ENCODE measurements at regions not wholly inside any gene's neighbourhood (a gene's known extent, or its start where the extent isn't known, plus 50 kb on each side); places are given as distances from the start of the nearest gene placed in this dataset.

GRCh38 chr10:128848810-128849209 lies 618.2 kb upstream of the MGMT start:
- H3K27ac Mint-ChIP-seq = no peak overlapping the region
- DNase-seq = no peak
- Histone ChIP-seq H3K27me3 (ENCODE audit: insufficient read depth, low read length) (no peaks in the 10 kb centered on the region), H3K36me3 (ENCODE audit: insufficient read depth, low read length) (no peaks in the 10 kb centered on the region), H3K4me1 (ENCODE audit: insufficient read depth, low read length) (no peaks in the 10 kb centered on the region), H3K27ac (ENCODE audit: low read depth, low read length) (no peak overlapping the region), H3K9me3 (ENCODE audit: control insufficient read depth in 1 of 2, low read length in 2 of 2) (no peaks in the 10 kb centered on the region), H3K4me3 (ENCODE audit: low read length in 2 of 2) (no peak overlapping the region)
- H3K36me3 Mint-ChIP-seq = no peaks in the 10 kb centered on the region
- ChIA-PET CTCF (ENCODE audit: partially characterized antibody) (no interaction called here), POLR2A (ENCODE audit: partially characterized antibody) (no interaction called here)
- H3K27me3 Mint-ChIP-seq = no peaks in the 10 kb centered on the region
- H3K9me3 Mint-ChIP-seq = peaks cover 0 to 2% (median 0%) of the 10 kb centered on the region in 8 donors
- H3K4me1 Mint-ChIP-seq = no peaks in the 10 kb centered on the region
- no peak overlapping the region for H3K4me3 Mint-ChIP-seq
- intact Hi-C loops (cut with micrococcal nuclease) = no loop called here

GRCh38 chr10:128850647-128851046 lies 616.4 kb upstream of the MGMT start:
- Mint-ChIP-seq H3K4me3 (no peak overlapping the region), H3K36me3 (no peaks in the 10 kb centered on the region), H3K27ac (no peak overlapping the region), H3K9me3 (peaks cover 0 to 2% (median 0%) of the 10 kb centered on the region in 8 donors), H3K4me1 (no peaks in the 10 kb centered on the region), H3K27me3 (no peaks in the 10 kb centered on the region)
- H3K27me3 ChIP-seq (ENCODE audit: insufficient read depth, low read length) = no peaks in the 10 kb centered on the region
- intact Hi-C loops (cut with micrococcal nuclease) = no loop called here
- no peak for DNase-seq
- no peaks in the 10 kb centered on the region for H3K4me1 ChIP-seq (ENCODE audit: insufficient read depth, low read length)
- H3K9me3 ChIP-seq (ENCODE audit: control insufficient read depth in 1 of 2, low read length in 2 of 2) = no peaks in the 10 kb centered on the region
- no peaks in the 10 kb centered on the region for H3K36me3 ChIP-seq (ENCODE audit: insufficient read depth, low read length)
- H3K4me3 ChIP-seq (ENCODE audit: low read length in 2 of 2) = no peak overlapping the region
- no peak overlapping the region for H3K27ac ChIP-seq (ENCODE audit: low read depth, low read length)
- ChIA-PET POLR2A (ENCODE audit: partially characterized antibody) (no interaction called here), CTCF (ENCODE audit: partially characterized antibody) (no interaction called here)

GRCh38 chr10:128851281-128851680 lies 615.8 kb upstream of the MGMT start:
- intact Hi-C loops (cut with micrococcal nuclease) = no loop called here
- Histone ChIP-seq H3K27ac (ENCODE audit: low read depth, low read length) (no peak overlapping the region), H3K4me1 (ENCODE audit: insufficient read depth, low read length) (no peaks in the 10 kb centered on the region), H3K36me3 (ENCODE audit: insufficient read depth, low read length) (no peaks in the 10 kb centered on the region), H3K9me3 (ENCODE audit: control insufficient read depth in 1 of 2, low read length in 2 of 2) (no peaks in the 10 kb centered on the region), H3K27me3 (ENCODE audit: insufficient read depth, low read length) (no peaks in the 10 kb centered on the region), H3K4me3 (ENCODE audit: low read length in 2 of 2) (no peak overlapping the region)
- Mint-ChIP-seq H3K27ac (no peak overlapping the region), H3K4me3 (no peak overlapping the region), H3K27me3 (no peaks in the 10 kb centered on the region), H3K9me3 (peaks cover 0 to 2% (median 0%) of the 10 kb centered on the region in 8 donors), H3K36me3 (no peaks in the 10 kb centered on the region), H3K4me1 (no peaks in the 10 kb centered on the region)
- DNase-seq = no peak
- POLR2A ChIA-PET (ENCODE audit: partially characterized antibody) = no interaction called here
- CTCF ChIA-PET (ENCODE audit: partially characterized antibody) = no interaction called here

GRCh38 chr10:128851726-128852125 lies 615.3 kb upstream of the MGMT start:
- Mint-ChIP-seq H3K4me3 (no peak overlapping the region), H3K27ac (no peak overlapping the region), H3K36me3 (no peaks in the 10 kb centered on the region), H3K4me1 (no peaks in the 10 kb centered on the region), H3K9me3 (peaks cover 0 to 2% (median 0%) of the 10 kb centered on the region in 8 donors), H3K27me3 (no peaks in the 10 kb centered on the region)
- no peak for DNase-seq
- POLR2A ChIA-PET (ENCODE audit: partially characterized antibody) = no interaction called here
- Histone ChIP-seq H3K36me3 (ENCODE audit: insufficient read depth, low read length) (no peaks in the 10 kb centered on the region), H3K4me3 (ENCODE audit: low read length in 2 of 2) (no peak overlapping the region), H3K4me1 (ENCODE audit: insufficient read depth, low read length) (no peaks in the 10 kb centered on the region), H3K27ac (ENCODE audit: low read depth, low read length) (no peak overlapping the region), H3K27me3 (ENCODE audit: insufficient read depth, low read length) (no peaks in the 10 kb centered on the region), H3K9me3 (ENCODE audit: control insufficient read depth in 1 of 2, low read length in 2 of 2) (no peaks in the 10 kb centered on the region)
- CTCF ChIA-PET (ENCODE audit: partially characterized antibody) = no interaction called here
- intact Hi-C loops (cut with micrococcal nuclease) = no loop called here

GRCh38 chr10:128852449-128852848 lies 614.6 kb upstream of the MGMT start:
- no peaks in the 10 kb centered on the region for H3K4me1 ChIP-seq (ENCODE audit: insufficient read depth, low read length)
- peaks cover 0 to 2% (median 0%) of the 10 kb centered on the region in 8 donors for H3K9me3 Mint-ChIP-seq
- CTCF ChIA-PET (ENCODE audit: partially characterized antibody) = no interaction called here
- no peaks in the 10 kb centered on the region for H3K36me3 ChIP-seq (ENCODE audit: insufficient read depth, low read length)
- no peak overlapping the region for H3K27ac Mint-ChIP-seq
- no peaks in the 10 kb centered on the region for H3K27me3 ChIP-seq (ENCODE audit: insufficient read depth, low read length)
- POLR2A ChIA-PET (ENCODE audit: partially characterized antibody) = no interaction called here
- H3K36me3 Mint-ChIP-seq = no peaks in the 10 kb centered on the region
- no peak overlapping the region for H3K27ac ChIP-seq (ENCODE audit: low read depth, low read length)
- no peak overlapping the region for H3K4me3 ChIP-seq (ENCODE audit: low read length in 2 of 2)
- H3K4me1 Mint-ChIP-seq = no peaks in the 10 kb centered on the region
- no peak for DNase-seq
- intact Hi-C loops (cut with micrococcal nuclease) = no loop called here
- no peak overlapping the region for H3K4me3 Mint-ChIP-seq
- no peaks in the 10 kb centered on the region for H3K27me3 Mint-ChIP-seq
- no peaks in the 10 kb centered on the region for H3K9me3 ChIP-seq (ENCODE audit: control insufficient read depth in 1 of 2, low read length in 2 of 2)

GRCh38 chr10:128852902-128853301 lies 614.1 kb upstream of the MGMT start:
- DNase-seq = no peak
- Mint-ChIP-seq H3K27ac (no peak overlapping the region), H3K4me1 (no peaks in the 10 kb centered on the region), H3K27me3 (no peaks in the 10 kb centered on the region), H3K9me3 (peaks cover 0 to 2% (median 0%) of the 10 kb centered on the region in 8 donors), H3K4me3 (no peak overlapping the region), H3K36me3 (no peaks in the 10 kb centered on the region)
- no peak overlapping the region for H3K27ac ChIP-seq (ENCODE audit: low read depth, low read length)
- H3K27me3 ChIP-seq (ENCODE audit: insufficient read depth, low read length) = no peaks in the 10 kb centered on the region
- ChIA-PET POLR2A (ENCODE audit: partially characterized antibody) (no interaction called here), CTCF (ENCODE audit: partially characterized antibody) (no interaction called here)
- no peaks in the 10 kb centered on the region for H3K9me3 ChIP-seq (ENCODE audit: control insufficient read depth in 1 of 2, low read length in 2 of 2)
- no peaks in the 10 kb centered on the region for H3K36me3 ChIP-seq (ENCODE audit: insufficient read depth, low read length)
- H3K4me3 ChIP-seq (ENCODE audit: low read length in 2 of 2) = no peak overlapping the region
- H3K4me1 ChIP-seq (ENCODE audit: insufficient read depth, low read length) = no peaks in the 10 kb centered on the region
- intact Hi-C loops (cut with micrococcal nuclease) = no loop called here

GRCh38 chr10:128853537-128853936 lies 613.5 kb upstream of the MGMT start:
- H3K27me3 Mint-ChIP-seq = no peaks in the 10 kb centered on the region
- Histone ChIP-seq H3K9me3 (ENCODE audit: control insufficient read depth in 1 of 2, low read length in 2 of 2) (no peaks in the 10 kb centered on the region), H3K4me3 (ENCODE audit: low read length in 2 of 2) (no peak overlapping the region), H3K27me3 (ENCODE audit: insufficient read depth, low read length) (no peaks in the 10 kb centered on the region), H3K27ac (ENCODE audit: low read depth, low read length) (no peak overlapping the region), H3K4me1 (ENCODE audit: insufficient read depth, low read length) (no peaks in the 10 kb centered on the region), H3K36me3 (ENCODE audit: insufficient read depth, low read length) (no peaks in the 10 kb centered on the region)
- no peaks in the 10 kb centered on the region for H3K4me1 Mint-ChIP-seq
- no peaks in the 10 kb centered on the region for H3K36me3 Mint-ChIP-seq
- ChIA-PET POLR2A (ENCODE audit: partially characterized antibody) (no interaction called here), CTCF (ENCODE audit: partially characterized antibody) (no interaction called here)
- H3K27ac Mint-ChIP-seq = no peak overlapping the region
- intact Hi-C loops (cut with micrococcal nuclease) = no loop called here
- no peak for DNase-seq
- peaks cover 0 to 2% (median 0%) of the 10 kb centered on the region in 8 donors for H3K9me3 Mint-ChIP-seq
- no peak overlapping the region for H3K4me3 Mint-ChIP-seq

- Mint-ChIP-seq H3K4me1 (no peaks in the 10 kb centered on the region), H3K27ac (no peak overlapping the region), H3K9me3 (peaks cover 0 to 2% (median 0%) of the 10 kb centered on the region in 8 donors), H3K36me3 (no peaks in the 10 kb centered on the region), H3K4me3 (no peak overlapping the region), H3K27me3 (no peaks in the 10 kb centered on the region)
- Histone ChIP-seq H3K4me3 (ENCODE audit: low read length in 2 of 2) (no peak overlapping the region), H3K4me1 (ENCODE audit: insufficient read depth, low read length) (no peaks in the 10 kb centered on the region), H3K27ac (ENCODE audit: low read depth, low read length) (no peak overlapping the region), H3K27me3 (ENCODE audit: insufficient read depth, low read length) (no peaks in the 10 kb centered on the region), H3K9me3 (ENCODE audit: control insufficient read depth in 1 of 2, low read length in 2 of 2) (no peaks in the 10 kb centered on the region), H3K36me3 (ENCODE audit: insufficient read depth, low read length) (no peaks in the 10 kb centered on the region)
- POLR2A ChIA-PET (ENCODE audit: partially characterized antibody) = no interaction called here
- CTCF ChIA-PET (ENCODE audit: partially characterized antibody) = interaction anchor here (1.0 kb wide), 1 partner anchor 10 kb away, joined by 3 read pairs; no protein-coding TSS in a partner anchor
- intact Hi-C loops (cut with micrococcal nuclease) = no loop called here
- no peak for DNase-seq
These were observed 612.8 kb upstream of the MGMT start for GRCh38 chr10:128854204-128854603.

All from CD4-positive, alpha-beta memory T cell (primary cell).